Breast epithelium (tissue), 4 donors: ENCODE measurements at regions not wholly inside any gene's neighbourhood (a gene's known extent, or its start where the extent isn't known, plus 50 kb on each side); places are given as distances from the start of the nearest gene placed in this dataset.

ENCODE experiments used
- DNase-seq, 2 donors: peaks; one replicate each; pipeline ENCODE4 v3.0.0-alpha.2; 2019; ENCODE audit warnings: low spot score in 2 of 2
- H3K27ac ChIP-seq, 2 donors: fragments of 200-600 bp; sonication (generic) in 1 of 2; one replicate each; pipeline ENCODE4 v1.5.1; 2016 to 2019; ENCODE audit warnings: mild to moderate bottlenecking in 1 of 2
- H3K27me3 ChIP-seq, 2 donors: fragments of 200-600 bp; sonication (generic) in 1 of 2; one replicate each; pipeline versions ENCODE4 v1.5.1 to v1.6.0; 2017 to 2019; ENCODE audit warnings: control low read depth in 1 of 2, mild to moderate bottlenecking in 1 of 2
- H3K36me3 ChIP-seq: fragments of 200-600 bp; one replicate; pipeline ENCODE4 v1.5.1; 2019
- H3K4me1 ChIP-seq, 2 donors: fragments of 200-600 bp; sonication (generic); one replicate each; pipeline ENCODE4 v1.5.1; 2016 to 2019; ENCODE audit warnings: control low read depth in 1 of 2
- H3K4me3 ChIP-seq, 3 donors: fragments of 200-600 bp; sonication (generic); 1 replicate in 2 of 3; 2 replicates in 1 of 3; pipeline ENCODE4 v1.5.1; 2016 to 2019; ENCODE audit warnings: mild to moderate bottlenecking in 3 of 3, moderate library complexity in 2 of 3
- H3K9me3 ChIP-seq, 2 donors: fragments of 200-600 bp; sonication (generic) in 1 of 2; one replicate each; pipeline ENCODE4 v1.5.1; 2016 to 2019; ENCODE audit warnings: control low read depth in 1 of 2
- CTCF ChIP-seq, 3 donors: fragments of 450-650 bp; IDR thresholded peaks; one replicate each; pipeline ENCODE4 v1.5.1; 2016 to 2017; ENCODE audit warnings: antibody characterized with exemption in 3 of 3, mild to moderate bottlenecking in 3 of 3, moderate library complexity in 3 of 3
- POLR2A ChIP-seq: fragments of 450-650 bp; IDR thresholded peaks from one replicate; pipeline ENCODE4 v1.6.1; 2016; ENCODE audit warnings: antibody characterized with exemption, mild to moderate bottlenecking, moderate library complexity
- POLR2AphosphoS5 ChIP-seq, 3 donors: sonication (generic); formaldehyde crosslinking; IDR thresholded peaks; one replicate each; pipeline ENCODE4 v1.6.1; 2017; ENCODE audit warnings: antibody characterized with exemption in 3 of 3
- intact Hi-C: fragments of 100-400 bp; cut with DNase I; formaldehyde crosslinking; loops from one replicate; pipeline ENCODE4 v1.15.1; 2023; ENCODE audit warnings: low total_unique reads

- no peak overlapping the region for H3K27ac ChIP-seq
- no peak for DNase-seq
- H3K4me3 ChIP-seq = no peak overlapping the region
- no peaks in the 10 kb centered on the region for H3K4me1 ChIP-seq
- intact Hi-C loops = no loop called here
- H3K9me3 ChIP-seq = no peaks in the 10 kb centered on the region
- H3K27me3 ChIP-seq = peaks cover 2 to 5% of the 10 kb centered on the region in 2 donors
- no peak for TF ChIP-seq POLR2AphosphoS5 (IDR thresholded peaks at IDR 0.05)
- TF ChIP-seq POLR2A = no peak
- no peak for TF ChIP-seq CTCF (IDR thresholded peaks at IDR 0.05)
- H3K36me3 ChIP-seq = no peaks in the 10 kb centered on the region
These were observed 162.2 kb upstream of the NECTIN1 start for GRCh38 chr11:119891055-119891768.

GRCh38 chr11:119890466-119890865 lies 161.5 kb upstream of the NECTIN1 start:
- Histone ChIP-seq H3K27ac (no peak overlapping the region), H3K9me3 (no peaks in the 10 kb centered on the region), H3K36me3 (no peaks in the 10 kb centered on the region), H3K4me1 (no peaks in the 10 kb centered on the region), H3K4me3 (no peak overlapping the region), H3K27me3 (peaks cover 2 to 5% of the 10 kb centered on the region in 2 donors)
- DNase-seq = no peak
- intact Hi-C loops = no loop called here
- TF ChIP-seq POLR2A = no peak
- no peak for TF ChIP-seq CTCF (IDR thresholded peaks at IDR 0.05)

- H3K27me3 ChIP-seq = peaks cover under 1 to 5% of the 10 kb centered on the region in 2 donors
- no peaks in the 10 kb centered on the region for H3K4me1 ChIP-seq
- no peak overlapping the region for H3K4me3 ChIP-seq
- TF ChIP-seq POLR2AphosphoS5 (IDR thresholded peaks at IDR 0.05) = no peak
- no peak for TF ChIP-seq CTCF (IDR thresholded peaks at IDR 0.05)
- no peak for TF ChIP-seq POLR2A
- H3K36me3 ChIP-seq = no peaks in the 10 kb centered on the region
- no peak overlapping the region for H3K27ac ChIP-seq
- H3K9me3 ChIP-seq = no peaks in the 10 kb centered on the region
- intact Hi-C loops = no loop called here
- DNase-seq = no peak
These were observed 160.8 kb upstream of the NECTIN1 start for GRCh38 chr11:119889728-119890280.

GRCh38 chr11:119889111-119889510 lies 160.1 kb upstream of the NECTIN1 start:
- Histone ChIP-seq H3K9me3 (no peaks in the 10 kb centered on the region), H3K27me3 (peaks cover 0 to 5% of the 10 kb centered on the region in 2 donors), H3K4me1 (no peaks in the 10 kb centered on the region), H3K4me3 (no peak overlapping the region), H3K36me3 (no peaks in the 10 kb centered on the region), H3K27ac (no peak overlapping the region)
- DNase-seq = no peak
- intact Hi-C loops = no loop called here
- TF ChIP-seq POLR2A (no peak), CTCF (IDR thresholded peaks at IDR 0.05) (no peak), POLR2AphosphoS5 (IDR thresholded peaks at IDR 0.05) (no peak)

GRCh38 chr11:119888119-119888518 lies 159.1 kb upstream of the NECTIN1 start:
- intact Hi-C loops = no loop called here
- Histone ChIP-seq H3K4me3 (no peak overlapping the region), H3K4me1 (no peaks in the 10 kb centered on the region), H3K27me3 (peaks cover 0 to 5% of the 10 kb centered on the region in 2 donors), H3K27ac (no peak overlapping the region), H3K36me3 (no peaks in the 10 kb centered on the region), H3K9me3 (no peaks in the 10 kb centered on the region)
- TF ChIP-seq CTCF (IDR thresholded peaks at IDR 0.05) = no peak
- TF ChIP-seq POLR2AphosphoS5 (IDR thresholded peaks at IDR 0.05) = no peak
- TF ChIP-seq POLR2A = no peak
- no peak for DNase-seq
